GM20000 (cell line): ENCODE measurements at regions not wholly inside any gene's neighbourhood (a gene's known extent, or its start where the extent isn't known, plus 50 kb on each side); places are given as distances from the start of the nearest gene placed in this dataset.
"Not testable (repeated sequence)": the region's sequence is repeated elsewhere in the genome, so short reads cannot be mapped to it uniquely, and the experiment has no call there.

Source experiments
- DNase-seq: peaks from one replicate; pipeline ENCODE4 v3.0.0; 2012; ENCODE audit warnings: low spot score
- CTCF ChIP-seq: IDR thresholded peaks from 2 replicates; pipeline ENCODE4 v1.5.1; 2012; ENCODE audit warnings: mild to moderate bottlenecking, control low read depth; ENCODE audit errors: extremely low read depth, missing control alignments

GRCh38 chr9:87386490-87387025, 111.1 kb upstream of the DAPK1 start:
- DNase-seq, result no peak

GRCh38 chr9:87387351-87388011, 110.2 kb upstream of the DAPK1 start:
- TF ChIP-seq CTCF, result no peak
- no peak for DNase-seq

More at GRCh38 chr9:87386490-87387025, 111.1 kb upstream of the DAPK1 start:
- TF ChIP-seq CTCF, result no peak

GRCh38 chr9:87388708-87389107, 109.0 kb upstream of the DAPK1 start:
- DNase-seq, result not testable (repeated sequence)

GRCh38 chr9:87389936-87390335, 107.7 kb upstream of the DAPK1 start:
- TF ChIP-seq CTCF, result no peak
- DNase-seq, result no peak

GRCh38 chr9:87390361-87390760, 107.3 kb upstream of the DAPK1 start:
- TF ChIP-seq CTCF, result no peak
- no peak for DNase-seq

- TF ChIP-seq CTCF, result no peak
- no peak for DNase-seq
These were observed 105.6 kb upstream of the DAPK1 start for GRCh38 chr9:87392086-87392485.

GRCh38 chr9:87393706-87394230, 103.9 kb upstream of the DAPK1 start:
- TF ChIP-seq CTCF, result no peak
- DNase-seq, result no peak
